ENCODE measurements at regions not wholly inside any gene's neighbourhood (a gene's known extent, or its start where the extent isn't known, plus 50 kb on each side); places are given as distances from the start of the nearest gene placed in this dataset.

DNA sequence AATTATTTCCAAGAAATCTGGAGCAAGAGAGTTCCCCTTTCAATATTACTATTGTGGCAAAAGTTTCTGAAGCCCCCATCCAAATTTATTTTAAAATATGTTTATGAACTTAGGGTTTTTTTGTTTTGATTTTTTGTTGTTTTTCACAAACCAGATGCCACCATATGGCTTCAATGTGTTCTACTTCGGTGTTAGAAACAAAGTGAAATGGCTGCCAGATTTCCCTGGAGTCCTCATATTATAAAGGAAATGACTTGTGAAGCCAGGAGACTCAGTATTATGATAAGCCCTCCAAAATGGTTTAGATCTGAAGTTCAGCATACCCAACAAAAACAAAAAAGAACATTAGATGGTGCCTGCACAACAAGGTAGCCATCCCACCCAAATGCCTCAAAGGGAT, 154.2 kb upstream of the SPANXC start:
- TF ChIP-seq, protein P1, sequence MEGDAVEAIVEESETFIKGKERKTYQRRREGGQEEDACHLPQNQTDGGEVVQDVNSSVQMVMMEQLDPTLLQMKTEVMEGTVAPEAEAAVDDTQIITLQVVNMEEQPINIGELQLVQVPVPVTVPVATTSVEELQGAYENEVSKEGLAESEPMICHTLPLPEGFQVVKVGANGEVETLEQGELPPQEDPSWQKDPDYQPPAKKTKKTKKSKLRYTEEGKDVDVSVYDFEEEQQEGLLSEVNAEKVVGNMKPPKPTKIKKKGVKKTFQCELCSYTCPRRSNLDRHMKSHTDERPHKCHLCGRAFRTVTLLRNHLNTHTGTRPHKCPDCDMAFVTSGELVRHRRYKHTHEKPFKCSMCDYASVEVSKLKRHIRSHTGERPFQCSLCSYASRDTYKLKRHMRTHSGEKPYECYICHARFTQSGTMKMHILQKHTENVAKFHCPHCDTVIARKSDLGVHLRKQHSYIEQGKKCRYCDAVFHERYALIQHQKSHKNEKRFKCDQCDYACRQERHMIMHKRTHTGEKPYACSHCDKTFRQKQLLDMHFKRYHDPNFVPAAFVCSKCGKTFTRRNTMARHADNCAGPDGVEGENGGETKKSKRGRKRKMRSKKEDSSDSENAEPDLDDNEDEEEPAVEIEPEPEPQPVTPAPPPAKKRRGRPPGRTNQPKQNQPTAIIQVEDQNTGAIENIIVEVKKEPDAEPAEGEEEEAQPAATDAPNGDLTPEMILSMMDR (IDR thresholded peaks at IDR 0.05; ENCODE audit: poor library complexity) = no peak
- TF ChIP-seq EZH2 (IDR thresholded peaks at IDR 0.05; ENCODE audit: borderline replicate concordance) (no peak), EZH2phosphoT487 (IDR thresholded peaks at IDR 0.05; ENCODE audit: low read depth, severe bottlenecking, unreplicated experiment) (no peak)
